GM19239 (cell line): ENCODE measurements at regions not wholly inside any gene's neighbourhood (a gene's known extent, or its start where the extent isn't known, plus 50 kb on each side); places are given as distances from the start of the nearest gene placed in this dataset.

ENCODE experiments used
- DNase-seq: peaks from one replicate; pipeline ENCODE4 v3.0.0; 2011; ENCODE audit warnings: low spot score; ENCODE audit not compliant: insufficient read length
- FAIRE-seq: peaks from 2 replicates; lab custom pipeline; 2011; peaks lifted over from hg19 to GRCh38; lab: Jason Lieb, UNC

DNA sequence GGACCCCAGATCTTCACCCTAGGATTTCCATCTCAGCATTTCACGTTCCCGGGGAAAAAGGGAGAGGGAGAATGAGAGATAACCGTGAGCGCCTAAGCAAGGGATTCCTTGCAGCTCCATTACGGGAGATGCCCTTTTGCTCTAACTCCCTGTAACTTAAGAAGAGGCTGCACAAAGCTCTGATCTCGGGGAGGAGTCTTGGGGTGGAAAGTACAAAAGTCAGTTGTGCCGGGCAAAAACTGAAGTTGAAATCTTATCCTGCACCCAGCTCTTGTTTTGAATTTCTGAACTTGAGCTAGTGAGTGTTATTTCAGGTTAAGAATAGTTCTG, 256.4 kb upstream of the SOX21 start:
- FAIRE-seq (no peak), DNase-seq (no peak)

DNA sequence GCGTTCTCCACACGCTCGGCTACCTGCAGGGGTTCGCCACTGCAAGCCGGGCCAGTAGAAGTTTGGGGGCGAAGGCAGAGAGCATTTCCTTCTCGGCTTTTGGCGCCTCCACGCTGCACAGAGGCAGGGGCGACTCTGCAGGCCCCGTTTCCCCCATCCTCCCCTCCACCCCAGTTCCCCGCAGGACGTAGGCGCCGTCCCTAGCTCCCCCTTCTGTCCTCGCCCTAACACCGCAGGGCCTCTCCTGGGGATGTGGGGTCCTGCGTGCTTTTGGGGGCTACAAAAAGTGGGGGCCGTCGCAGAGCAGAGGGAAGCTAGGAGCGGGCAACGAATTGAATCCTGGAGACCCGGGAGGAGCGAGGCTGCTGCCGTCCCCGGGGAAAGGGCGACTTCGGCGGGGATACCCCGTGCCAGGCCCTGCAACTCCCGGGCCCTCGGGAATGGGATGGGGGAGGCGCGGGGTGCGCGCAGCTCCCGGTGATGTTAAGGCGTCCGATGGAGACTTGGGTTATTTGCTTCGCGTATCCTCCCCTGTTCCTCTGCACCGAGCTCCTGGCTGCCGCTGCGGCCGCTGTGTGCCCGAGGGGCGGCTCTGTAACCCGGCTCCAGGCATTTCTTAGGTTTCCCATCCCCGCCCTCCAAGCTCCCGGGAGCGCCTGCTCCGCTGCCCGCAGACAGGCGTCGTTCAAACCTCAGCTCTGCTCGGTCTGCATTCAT, 255.9 kb upstream of the SOX21 start:
- FAIRE-seq (no peak), DNase-seq (no peak)

DNA sequence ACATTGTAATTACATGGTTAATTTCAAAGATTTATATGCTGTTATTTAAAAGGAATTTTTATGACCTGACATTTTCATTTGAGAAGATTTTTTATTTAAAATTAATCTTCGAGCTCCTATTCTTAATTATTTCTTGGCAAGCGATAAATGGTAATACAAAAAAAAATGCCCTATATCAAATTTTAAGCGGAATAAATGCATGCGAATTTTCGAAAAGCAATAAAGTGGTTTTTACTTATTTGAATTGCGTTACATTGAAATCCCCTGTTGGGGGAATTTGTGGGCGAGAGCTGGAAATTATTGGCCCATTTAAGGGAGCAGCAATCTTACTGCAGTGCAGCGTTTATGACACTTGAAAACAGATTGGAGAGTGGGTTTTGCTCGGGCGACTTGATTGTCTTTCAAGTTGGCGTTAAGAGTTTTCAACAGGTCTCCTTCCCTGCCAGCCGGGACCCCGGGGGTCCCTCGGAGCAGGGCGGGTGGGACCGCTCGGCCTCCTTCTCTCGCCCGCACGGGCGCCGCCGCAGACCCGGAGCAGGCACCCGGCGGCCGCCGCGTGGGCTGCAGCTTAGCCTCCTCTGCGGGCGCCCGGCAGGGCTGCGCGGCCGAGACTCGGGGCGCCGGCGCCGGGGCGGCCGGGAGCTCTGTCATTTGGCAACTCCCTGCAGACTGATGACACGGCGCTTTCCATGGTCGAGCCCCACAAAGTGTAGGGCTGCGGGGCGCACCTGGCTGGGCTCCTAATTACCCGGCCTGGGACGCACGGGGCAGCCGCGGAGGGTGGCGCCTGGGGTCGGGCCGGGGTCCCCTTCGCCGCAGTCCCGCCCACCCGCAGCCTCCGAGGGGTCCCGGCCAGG, 255.1 kb upstream of the SOX21 start:
- no peak for DNase-seq

DNA sequence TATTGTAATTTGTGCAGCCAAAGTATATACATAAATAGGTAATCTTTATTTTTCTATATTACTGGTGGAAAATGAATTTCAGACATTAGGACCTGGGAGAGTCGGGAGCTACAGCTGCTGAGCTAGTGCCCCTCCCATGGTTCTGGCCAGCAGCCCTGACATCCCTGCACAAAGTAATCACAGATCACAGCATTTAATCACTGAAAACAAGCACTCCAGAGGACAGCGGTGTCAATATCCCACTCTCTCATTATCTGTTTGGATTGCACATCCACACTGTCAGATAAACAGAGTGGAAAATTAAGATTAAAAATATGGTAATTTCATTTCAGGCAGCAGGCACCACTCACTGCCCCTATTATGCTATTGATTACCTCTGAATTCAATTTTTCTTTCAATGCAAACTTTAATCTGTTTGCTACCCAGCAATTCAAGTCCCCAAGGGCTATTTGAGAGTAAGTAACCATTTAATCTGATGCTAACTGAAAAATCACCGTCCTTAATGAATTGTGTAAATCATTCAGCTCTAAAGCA, 254.1 kb upstream of the SOX21 start:
- FAIRE-seq (no peak), DNase-seq (no peak)

More for the DNA sequence above, 255.1 kb upstream of the SOX21 start:
- no peak for FAIRE-seq

DNA sequence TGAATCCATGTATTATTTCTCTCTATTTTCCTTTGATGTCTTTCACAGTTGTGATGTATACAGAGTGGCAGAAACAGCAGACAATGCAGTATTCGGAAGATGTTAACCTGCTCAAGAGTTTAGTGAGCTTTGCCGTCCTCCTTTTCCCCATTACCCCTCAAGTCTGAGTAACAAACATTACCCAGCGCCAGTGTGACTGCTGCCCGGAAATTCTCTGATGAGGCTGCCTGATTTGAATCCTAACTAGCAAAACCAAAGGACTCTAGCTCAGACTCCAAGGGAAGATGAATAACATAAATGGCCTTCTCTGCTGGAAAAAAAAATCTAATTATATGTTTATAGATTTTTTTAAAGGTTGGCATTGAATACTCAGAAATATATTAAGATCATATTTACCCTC, 247.3 kb upstream of the SOX21 start:
- FAIRE-seq (no peak), DNase-seq (no peak)

DNA sequence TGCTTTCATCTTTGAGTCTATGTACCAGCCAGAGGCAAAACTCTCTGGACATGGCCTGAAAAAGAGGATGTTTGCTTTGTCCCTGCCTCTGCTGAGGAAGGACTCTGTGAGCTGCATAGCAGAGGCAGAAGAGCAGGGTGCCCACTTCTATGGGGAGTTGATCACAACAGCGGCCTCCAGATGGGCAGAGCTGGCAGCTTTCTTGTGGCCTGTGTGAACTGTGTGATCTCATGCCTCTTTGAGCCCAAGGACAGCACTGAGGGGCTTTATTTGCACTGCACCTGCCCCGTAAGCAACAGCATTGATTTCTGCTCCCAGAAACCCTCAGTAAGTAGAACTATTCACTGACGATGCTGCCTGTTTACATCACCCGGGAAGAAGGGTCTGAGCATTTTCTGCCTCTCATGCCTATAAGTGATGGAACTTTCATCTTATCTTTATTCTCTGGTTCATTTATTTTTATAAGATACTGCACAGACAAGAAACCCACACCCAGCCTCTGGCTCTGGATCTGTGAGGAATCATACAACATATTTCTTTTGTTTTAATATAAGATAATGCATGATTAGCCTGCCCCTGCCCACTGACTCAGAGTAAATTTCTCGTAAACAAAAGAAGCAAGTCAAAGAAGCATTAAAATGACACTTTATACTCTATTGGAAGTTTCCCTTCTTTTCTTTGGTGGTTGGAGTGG, 244.2 kb upstream of the SOX21 start:
- no peak for FAIRE-seq
- no peak for DNase-seq

DNA sequence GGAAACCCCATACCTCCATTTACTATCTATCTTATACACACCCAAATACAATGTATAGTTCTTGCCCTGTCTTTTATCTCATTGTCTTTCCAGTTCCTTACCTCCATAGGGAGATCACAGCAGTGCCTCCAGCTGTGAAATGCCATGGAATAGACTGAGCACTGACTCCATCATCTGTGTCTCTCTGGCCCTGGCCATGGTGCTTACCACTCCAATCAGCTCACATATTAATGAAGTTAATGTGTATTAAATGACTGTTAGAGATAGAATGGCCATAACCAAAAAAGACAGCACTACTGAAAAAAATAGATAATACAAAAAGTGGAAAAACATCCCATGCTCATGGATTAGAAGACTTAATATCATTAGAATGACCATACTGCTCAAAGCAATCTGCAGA, 240.4 kb upstream of the SOX21 start:
- FAIRE-seq, result no peak
- no peak for DNase-seq

DNA sequence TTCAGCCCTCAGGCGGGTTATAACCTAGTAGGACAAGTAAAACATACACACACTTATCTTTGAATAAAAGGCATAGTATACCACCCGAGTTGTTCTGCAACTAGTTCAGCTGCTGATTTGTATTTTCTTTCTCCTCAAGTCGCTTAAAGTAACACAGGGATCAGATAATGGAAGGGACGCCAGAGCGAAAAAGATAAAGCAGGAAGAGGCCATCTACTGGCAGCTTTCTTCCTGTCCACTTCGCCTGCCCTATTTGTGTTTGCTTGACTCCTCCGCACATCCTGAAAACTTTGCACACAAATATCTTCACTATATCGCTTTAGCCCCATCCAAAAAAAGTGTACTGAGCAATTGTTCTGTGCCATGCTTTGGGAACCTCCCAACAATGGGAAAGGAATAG, 238.0 kb upstream of the SOX21 start:
- FAIRE-seq, result no peak

DNA sequence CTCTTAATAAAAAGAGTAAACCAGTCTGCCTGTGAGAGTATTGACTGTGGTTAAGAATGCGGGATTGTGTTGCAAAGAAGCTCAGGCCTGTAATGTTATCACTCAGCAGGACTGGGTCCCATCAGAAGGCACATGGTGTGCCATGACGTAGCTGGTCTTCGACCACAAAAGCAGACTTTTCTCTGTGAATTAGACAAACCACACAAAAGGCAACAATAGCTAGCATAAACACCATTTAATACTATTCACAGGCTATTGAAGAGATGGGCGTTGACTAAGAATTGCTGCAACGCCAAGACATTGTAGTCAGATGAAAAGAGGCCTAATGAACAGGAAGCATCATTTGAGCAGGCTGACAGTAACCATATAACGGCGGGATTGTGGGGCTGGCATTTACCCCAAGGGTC, 235.6 kb upstream of the SOX21 start:
- FAIRE-seq, result no peak
- no peak for DNase-seq

More for the DNA sequence above, 238.0 kb upstream of the SOX21 start:
- DNase-seq, result no peak

DNA sequence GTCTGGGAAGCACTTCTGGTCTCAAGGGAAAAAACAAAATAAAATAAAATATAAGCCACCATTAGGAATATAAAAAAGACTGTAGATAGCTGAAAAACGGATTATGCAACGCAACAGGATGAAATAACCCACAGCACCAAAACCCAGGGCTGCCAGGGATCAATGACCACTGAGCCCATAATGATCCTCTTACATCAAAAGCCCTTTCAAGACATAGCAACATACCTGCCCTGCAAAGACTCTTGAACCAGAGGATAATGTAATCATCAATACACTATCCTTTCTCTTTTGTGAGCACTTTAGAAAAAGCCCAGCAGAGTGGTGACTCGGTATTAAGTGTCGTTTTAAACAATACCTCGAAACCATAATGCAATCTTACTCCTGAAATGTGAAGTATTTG, 235.0 kb upstream of the SOX21 start:
- DNase-seq (no peak), FAIRE-seq (no peak)

DNA sequence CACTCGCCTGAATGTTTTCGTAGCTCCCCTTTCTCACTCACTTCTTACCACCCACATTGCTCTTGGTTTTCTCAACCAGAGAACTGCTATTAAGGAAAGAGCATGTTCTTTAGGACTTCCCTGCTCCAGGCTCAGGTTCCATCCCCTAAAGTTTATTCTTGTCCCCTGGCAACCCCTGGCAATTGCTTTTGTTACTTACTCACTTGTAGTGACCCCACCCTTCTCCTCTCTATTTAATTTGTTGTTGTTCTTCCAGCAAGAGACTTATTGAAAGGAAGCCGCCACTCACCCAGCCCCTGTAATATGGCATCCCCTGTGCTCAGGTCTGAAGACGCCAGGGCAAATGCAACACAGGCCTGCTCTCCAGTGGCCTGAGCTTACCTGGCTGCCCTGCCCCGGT, 233.7 kb upstream of the SOX21 start:
- no peak for FAIRE-seq
- DNase-seq, result no peak

DNA sequence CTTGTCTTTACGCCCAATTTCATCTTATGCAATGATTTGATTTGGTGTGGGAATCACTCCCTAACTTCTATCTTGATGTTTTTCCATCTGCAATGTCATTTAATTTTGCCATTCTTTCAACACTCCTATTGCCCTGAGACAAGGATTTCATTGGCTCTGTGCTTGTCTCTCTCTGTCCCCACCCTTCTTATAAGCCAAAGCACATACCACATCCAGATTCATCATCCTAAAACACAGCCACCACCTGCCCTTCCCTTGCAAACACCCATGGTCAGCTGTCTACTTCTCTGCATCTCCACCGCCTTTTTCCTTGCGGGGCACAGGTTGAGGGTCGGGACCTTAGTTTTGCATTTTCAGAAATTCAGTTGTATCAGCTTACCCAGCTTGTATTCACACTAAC, 225.8 kb upstream of the SOX21 start:
- FAIRE-seq (no peak), DNase-seq (no peak)

DNA sequence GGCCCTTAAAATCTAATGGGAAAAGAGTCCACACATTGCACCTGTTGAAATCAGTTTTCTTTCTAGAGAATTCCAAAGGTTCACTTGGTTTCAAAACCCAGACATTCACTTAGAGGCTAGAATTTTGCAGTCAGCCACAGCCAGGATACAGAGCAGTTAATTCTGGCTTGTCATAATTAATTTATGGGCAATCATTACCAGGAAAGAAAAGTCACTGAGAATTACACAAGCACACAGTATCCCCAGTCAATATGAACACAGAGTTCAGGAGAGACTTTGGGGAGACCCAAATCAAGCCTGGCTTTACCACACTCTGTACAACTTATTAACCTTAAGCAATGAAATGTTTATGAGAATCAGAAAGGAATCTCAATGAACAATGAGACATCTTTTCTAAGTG, 224.3 kb upstream of the SOX21 start:
- FAIRE-seq (no peak), DNase-seq (no peak)

DNA sequence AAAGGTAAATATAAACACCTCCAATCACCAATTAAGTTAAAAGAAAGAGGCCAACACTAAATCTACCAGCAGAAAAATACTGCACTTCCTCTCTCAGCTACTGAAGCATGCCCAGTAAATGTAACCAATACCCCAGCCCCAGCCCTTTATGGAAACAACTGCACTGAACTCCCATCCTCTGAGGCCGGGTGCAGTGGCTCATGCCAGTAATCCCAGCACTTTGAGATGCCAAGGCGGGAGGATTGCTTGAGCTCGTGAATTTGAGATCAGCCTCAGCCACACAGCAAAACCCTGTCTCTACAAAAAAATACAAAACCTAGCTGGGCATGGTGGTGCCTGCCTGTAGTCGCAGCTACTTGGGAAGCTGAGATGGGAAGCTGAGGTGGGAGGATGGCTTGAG, 221.6 kb upstream of the SOX21 start:
- DNase-seq (no peak), FAIRE-seq (no peak)

DNA sequence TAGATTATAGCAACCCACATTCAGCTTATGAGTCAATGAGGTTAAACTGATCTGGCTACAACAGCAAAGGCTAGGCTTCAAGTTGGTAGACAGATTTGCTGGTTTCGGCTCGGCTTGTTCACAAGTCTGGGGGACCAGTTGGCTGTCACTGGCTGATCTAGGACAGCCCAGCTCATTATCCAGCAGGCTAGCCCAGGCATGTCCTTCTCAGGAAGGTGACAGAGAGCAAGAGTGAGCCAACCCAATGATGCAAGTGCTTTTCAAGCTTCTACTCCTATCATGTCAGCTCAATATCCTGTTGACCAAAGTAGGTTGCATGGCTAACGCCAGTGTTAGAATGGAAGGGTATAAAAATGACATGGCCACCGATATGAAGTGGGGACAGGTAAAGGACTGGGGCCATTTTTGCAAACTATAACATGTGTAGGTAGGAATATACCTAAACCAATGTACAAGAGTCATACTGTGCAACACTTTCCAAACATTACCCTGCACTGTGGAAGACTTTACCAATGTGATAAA, 220.9 kb upstream of the SOX21 start:
- DNase-seq (no peak), FAIRE-seq (no peak)

DNA sequence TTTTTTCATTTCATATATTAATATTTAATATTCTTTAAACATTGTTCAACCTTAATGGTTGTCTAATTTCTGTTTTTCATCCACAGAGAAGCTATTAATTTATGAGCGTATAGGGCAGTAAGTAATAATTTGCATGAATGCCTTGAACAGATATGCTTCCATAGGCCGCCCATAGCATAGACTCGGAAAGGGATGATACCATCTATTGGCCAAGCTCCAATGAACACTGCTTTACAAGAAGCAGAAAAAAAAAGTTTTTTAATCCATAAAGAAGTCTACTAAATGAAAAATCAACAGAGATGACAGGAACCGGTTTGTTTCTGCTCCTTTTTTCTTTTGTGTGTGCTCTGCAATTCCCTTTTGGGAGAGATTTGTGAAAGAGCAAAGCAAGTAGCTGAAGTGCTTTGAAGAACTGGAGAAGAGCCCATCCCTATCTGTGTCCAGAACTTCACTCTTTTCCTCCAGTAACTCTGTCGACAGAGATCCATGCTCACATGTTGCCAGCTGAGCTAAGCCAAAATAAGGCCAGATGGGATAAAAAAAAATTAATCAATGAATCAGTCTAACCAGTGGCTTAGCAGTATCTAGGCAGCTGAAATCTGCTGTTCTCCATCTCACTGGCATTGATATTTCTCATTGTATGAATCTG, 215.9 kb upstream of the SOX21 start:
- no peak for DNase-seq
- FAIRE-seq, result no peak

DNA sequence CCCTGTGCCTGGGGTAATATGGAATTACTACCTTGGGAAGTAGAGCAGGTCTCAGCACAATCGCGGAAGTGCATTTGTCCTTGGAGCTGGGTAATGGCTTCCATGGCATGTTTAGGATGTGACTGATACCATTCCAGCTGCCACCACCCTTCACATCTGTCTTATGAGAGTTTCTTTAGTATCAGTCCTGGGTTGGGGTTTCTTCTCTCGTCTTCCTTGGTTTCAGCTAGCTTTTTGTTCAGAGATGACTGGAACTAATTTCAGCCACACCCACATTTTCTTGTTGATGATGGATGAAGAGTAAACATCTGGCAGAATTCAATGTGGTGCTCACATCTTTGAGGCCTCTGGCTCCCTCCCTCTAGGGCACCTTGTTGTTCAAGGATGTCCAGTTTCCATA, 212.9 kb upstream of the SOX21 start:
- DNase-seq (no peak), FAIRE-seq (no peak)

DNA sequence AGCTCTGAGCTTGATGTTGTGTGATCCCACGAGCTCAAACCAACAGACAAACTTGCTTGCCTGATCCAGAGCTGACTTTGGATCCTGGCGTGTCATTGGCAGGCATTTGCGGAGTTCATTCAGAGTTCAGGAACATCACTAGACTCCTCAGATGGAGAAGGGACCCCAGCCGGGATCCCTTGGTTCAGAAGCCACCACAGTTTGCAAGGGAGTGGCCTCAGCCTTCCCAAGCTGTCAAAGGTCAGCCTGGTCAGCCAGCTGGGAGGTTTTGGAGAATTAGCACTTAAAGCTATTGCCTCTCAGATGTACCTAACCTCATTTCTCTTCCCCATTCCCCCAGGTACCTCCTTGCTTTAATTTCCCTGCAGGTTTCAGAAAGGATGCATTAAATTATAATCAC, 208.8 kb upstream of the SOX21 start:
- no peak for DNase-seq
- FAIRE-seq, result no peak

DNA sequence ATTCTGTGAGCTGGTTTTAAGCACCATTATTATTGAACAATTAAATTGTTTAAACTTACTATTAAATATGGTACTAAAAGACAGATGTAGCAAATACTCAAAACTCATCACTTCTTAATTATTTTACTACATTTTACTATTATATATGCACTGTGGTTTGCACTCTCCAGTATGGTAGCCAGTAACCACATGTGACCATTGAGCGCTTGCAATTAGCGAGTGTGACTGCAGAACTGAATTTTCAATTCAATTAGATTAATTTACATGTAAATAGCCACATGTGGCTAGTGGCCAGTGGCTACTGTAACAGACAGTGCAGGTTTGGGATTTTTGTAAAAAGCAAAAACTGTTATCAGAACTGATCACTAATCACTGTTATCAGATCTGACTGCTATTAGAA, 208.2 kb upstream of the SOX21 start:
- no peak for DNase-seq
- no peak for FAIRE-seq

DNA sequence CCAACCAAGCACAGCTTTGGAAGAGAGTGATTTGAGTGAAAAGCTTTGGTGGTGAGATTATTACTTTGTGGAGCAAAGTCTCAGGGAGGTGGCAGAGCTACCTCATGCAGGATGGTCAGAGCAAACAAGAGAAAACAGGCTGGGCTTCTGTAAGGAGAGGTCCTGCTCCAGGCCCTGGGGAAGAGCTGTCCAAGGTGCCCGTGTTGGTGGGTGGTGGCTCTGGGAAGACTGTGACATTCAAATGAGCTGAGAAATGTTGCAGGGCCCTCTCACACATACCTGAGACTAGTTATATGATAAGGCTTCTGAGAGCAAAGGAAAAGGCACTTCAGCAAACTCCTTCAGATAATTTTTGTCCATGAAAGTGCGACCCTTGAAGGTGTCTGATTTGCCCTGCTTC, 205.5 kb upstream of the SOX21 start:
- FAIRE-seq, result no peak
- DNase-seq, result no peak
